ENCODE measurements at regions not wholly inside any gene's neighbourhood (a gene's known extent, or its start where the extent isn't known, plus 50 kb on each side); places are given as distances from the start of the nearest gene placed in this dataset.

DNA sequence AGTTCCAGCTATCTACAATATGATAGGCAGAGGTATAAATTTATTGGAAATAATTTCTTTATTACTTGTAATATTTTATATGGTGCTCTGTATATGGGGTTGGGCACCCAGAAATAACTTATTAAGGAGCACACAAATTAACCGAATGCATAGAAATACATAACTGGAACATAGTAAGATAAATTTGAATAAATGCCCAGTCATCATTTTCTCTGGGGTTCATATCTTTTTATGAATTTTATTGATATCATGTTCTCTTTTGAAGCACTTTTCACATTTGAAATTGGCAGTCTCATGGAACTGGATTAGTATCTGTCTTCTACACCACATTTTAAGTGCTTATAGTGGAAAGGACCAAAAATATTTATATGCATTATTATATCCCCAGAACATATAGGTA lies 122.0 kb downstream of the PCDH7 start:
- DNase-seq (ENCODE audit: low read depth) = no peak
- TF ChIP-seq, protein P1, sequence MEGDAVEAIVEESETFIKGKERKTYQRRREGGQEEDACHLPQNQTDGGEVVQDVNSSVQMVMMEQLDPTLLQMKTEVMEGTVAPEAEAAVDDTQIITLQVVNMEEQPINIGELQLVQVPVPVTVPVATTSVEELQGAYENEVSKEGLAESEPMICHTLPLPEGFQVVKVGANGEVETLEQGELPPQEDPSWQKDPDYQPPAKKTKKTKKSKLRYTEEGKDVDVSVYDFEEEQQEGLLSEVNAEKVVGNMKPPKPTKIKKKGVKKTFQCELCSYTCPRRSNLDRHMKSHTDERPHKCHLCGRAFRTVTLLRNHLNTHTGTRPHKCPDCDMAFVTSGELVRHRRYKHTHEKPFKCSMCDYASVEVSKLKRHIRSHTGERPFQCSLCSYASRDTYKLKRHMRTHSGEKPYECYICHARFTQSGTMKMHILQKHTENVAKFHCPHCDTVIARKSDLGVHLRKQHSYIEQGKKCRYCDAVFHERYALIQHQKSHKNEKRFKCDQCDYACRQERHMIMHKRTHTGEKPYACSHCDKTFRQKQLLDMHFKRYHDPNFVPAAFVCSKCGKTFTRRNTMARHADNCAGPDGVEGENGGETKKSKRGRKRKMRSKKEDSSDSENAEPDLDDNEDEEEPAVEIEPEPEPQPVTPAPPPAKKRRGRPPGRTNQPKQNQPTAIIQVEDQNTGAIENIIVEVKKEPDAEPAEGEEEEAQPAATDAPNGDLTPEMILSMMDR (IDR thresholded peaks at IDR 0.05; ENCODE audit: insufficient read depth, low read depth, low read length) = no peak

DNA sequence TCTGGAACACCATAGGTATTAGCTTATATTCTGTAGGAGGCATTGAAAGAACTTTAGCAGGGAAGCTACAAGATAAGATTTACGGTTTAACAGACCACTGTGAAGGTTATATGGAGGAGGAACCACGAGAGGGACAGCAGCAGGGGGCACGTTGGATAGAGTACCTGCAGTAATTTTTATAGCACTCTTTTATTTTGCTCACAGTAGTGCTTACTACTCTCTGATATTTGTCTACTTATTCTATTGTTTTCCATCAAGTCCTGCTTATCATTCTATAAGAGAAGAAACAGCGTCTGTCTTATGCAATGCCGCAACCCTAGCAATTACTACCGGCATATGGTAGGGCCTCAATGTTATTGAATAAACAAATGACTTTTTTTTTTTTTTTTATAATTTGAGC lies 122.5 kb downstream of the PCDH7 start:
- TF ChIP-seq, protein P1 (IDR thresholded peaks at IDR 0.05; ENCODE audit: insufficient read depth, low read depth, low read length) = no peak
- H3K4me3 ChIP-seq (ENCODE audit: low read depth, low read length) = no peak overlapping the region
- no peak for DNase-seq (ENCODE audit: low read depth)

More for the DNA sequence above, 122.0 kb downstream of the PCDH7 start:
- H3K4me3 ChIP-seq (ENCODE audit: low read depth, low read length) = no peak overlapping the region

DNA sequence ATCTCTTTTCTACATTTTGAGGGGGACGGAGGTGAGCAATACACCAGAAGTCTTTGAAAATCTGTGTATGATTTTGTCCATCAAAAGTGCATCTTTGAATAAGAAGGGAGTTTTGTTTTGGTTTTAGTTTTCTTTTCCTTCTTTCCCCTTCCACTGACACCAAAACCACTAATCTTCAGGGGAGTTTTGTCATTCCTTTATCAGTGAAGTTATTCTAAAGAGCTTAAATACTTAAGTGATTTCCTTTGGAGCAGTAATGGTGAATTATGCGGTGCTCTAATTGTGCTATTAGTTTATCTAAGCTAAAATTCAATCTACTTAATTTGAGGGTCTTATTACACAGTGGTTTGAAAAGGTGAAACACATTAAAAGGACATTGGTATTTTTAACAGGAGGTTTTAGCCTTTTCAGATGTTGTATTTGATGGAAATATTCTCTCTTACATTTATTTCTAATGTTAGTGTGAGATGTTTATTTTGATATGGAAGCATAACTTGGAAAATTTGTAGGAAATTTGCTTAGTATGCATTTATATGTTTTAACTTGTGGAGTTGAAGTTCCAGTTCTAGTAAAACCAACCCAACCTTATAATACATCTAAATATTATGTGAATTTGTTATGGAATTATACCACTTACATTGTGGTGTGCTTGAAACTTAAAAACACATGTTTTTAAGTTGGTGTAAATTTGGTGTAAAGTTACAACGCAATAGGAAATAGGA lies 124.9 kb downstream of the PCDH7 start:
- H3K4me3 ChIP-seq (ENCODE audit: low read depth, low read length) = no peak overlapping the region
- no peak for DNase-seq (ENCODE audit: low read depth)
- TF ChIP-seq, protein P1 (IDR thresholded peaks at IDR 0.05; ENCODE audit: insufficient read depth, low read depth, low read length) = no peak

DNA sequence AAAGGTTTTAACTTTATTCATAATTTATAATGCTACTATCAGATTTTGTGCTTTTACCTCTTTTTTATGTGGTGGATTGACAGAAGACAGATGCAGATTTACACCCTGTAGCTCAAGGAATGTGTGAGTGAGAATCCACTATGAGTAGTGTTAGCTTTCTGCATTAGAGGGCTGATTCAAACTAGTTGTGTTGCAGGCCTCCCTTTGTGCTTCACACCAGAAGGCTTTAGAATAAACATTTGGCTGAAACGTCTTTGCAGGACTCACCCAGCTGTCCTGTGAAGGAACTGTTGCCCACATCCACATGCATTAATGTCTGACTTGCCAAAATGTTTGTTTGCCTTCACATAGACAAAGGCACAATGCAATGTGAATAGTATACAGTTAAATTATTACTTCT lies 127.0 kb downstream of the PCDH7 start:
- no peak overlapping the region for H3K4me3 ChIP-seq (ENCODE audit: low read depth, low read length)
- TF ChIP-seq, protein P1 (IDR thresholded peaks at IDR 0.05; ENCODE audit: insufficient read depth, low read depth, low read length) = no peak
- no peak for DNase-seq (ENCODE audit: low read depth)

DNA sequence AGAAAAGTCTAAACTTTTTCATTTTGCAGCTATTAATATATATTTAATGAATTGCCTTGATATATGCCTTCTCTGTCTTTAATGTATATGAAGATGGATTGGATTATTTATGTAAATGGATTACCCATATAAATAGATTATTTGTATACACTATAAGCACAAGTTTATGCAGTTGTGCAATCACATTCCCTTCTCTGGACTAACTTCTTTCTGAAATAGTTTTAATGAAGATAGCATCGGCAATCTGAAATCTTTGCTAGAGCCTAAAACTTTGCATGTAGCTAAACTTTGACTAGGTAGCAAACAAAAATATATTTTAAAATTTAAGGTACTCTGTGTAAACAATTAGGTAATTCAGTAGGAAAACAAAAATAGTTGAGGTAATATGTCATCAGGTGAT lies 127.8 kb downstream of the PCDH7 start:
- no peak for DNase-seq (ENCODE audit: low read depth)
- TF ChIP-seq, protein P1 (IDR thresholded peaks at IDR 0.05; ENCODE audit: insufficient read depth, low read depth, low read length) = no peak
- no peak overlapping the region for H3K4me3 ChIP-seq (ENCODE audit: low read depth, low read length)

DNA sequence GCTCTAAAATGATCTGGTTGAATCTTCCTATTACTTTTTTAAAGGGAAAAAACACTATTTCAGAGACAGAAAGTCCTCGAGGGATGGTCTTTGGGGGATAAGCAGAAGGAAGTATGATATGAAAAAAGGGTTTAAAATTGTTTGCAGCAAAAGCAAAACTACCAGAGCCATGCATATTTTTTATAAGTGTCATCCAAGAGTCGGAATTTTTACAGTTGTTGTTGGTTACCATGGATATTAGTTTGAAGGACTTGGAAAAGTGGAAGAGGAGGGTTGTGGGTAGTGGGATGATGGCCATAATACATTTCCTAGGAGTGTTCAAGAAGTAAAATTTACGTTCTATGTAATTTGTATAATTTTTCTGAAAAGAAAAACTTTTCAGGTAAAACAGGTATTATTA lies 134.4 kb downstream of the PCDH7 start:
- DNase-seq (ENCODE audit: low read depth) = no peak
- TF ChIP-seq, protein P1 (IDR thresholded peaks at IDR 0.05; ENCODE audit: insufficient read depth, low read depth, low read length) = no peak
- no peak overlapping the region for H3K4me3 ChIP-seq (ENCODE audit: low read depth, low read length)

DNA sequence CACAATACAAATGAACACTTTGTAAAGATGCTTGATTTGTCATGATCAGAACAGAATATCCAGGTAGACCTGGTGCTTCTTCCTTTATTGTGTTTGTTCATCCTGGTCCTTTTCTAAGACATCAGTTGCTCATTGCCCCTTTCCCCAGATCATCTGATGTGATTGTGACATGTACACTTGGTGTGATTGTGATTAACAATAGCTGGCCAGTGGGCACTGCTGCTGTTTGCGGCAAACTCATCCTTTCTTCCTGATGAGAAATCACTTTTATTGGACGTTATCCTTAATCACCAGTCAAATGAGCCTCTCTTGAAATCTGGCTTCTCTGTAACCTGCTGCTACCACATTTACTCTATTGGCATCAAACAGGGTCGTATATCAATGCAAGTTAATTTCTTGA lies 135.1 kb downstream of the PCDH7 start:
- no peak overlapping the region for H3K4me3 ChIP-seq (ENCODE audit: low read depth, low read length)
- no peak for DNase-seq (ENCODE audit: low read depth)
- TF ChIP-seq, protein P1 (IDR thresholded peaks at IDR 0.05; ENCODE audit: insufficient read depth, low read depth, low read length) = no peak
